ENCODE measurements at regions not wholly inside any gene's neighbourhood (a gene's known extent, or its start where the extent isn't known, plus 50 kb on each side); places are given as distances from the start of the nearest gene placed in this dataset.

GRCh38 chr14:61930101-61930857 lies 168.1 kb downstream of the SNAPC1 start:
- H3K36me3 ChIP-seq (ENCODE audit: control insufficient read depth in 4 of 4, insufficient read depth in 4 of 4, low read length in 4 of 4): no peaks in the 10 kb centered on the region
- no peak for TF ChIP-seq CTCF (IDR thresholded peaks at IDR 0.05; ENCODE audit: control extremely low read depth, extremely low read depth)
- no peaks in the 10 kb centered on the region for H3K27me3 ChIP-seq (ENCODE audit: control insufficient read depth in 3 of 3, insufficient read depth in 3 of 3, low read length in 2 of 3)
- no peak overlapping the region for H3K4me3 ChIP-seq
- H3K9ac ChIP-seq (ENCODE audit: insufficient read depth in 1 of 2, low read length in 2 of 2): no peak overlapping the region
- 87 to 90% methylated on average over 6 of the region's 6 CpGs for WGBS, 2 donors
- peaks cover 0 to 10% (median under 1%) of the 10 kb centered on the region in 5 donors for H3K4me1 ChIP-seq (ENCODE audit: control insufficient read depth in 5 of 5, insufficient read depth in 5 of 5, low read length in 5 of 5)
- ATAC-seq (ENCODE audit: insufficient read depth, low FRiP score) (no peak), DNase-seq (no peak)
- no peaks in the 10 kb centered on the region for H3K9me3 ChIP-seq (ENCODE audit: control insufficient read depth in 4 of 4, insufficient read depth in 3 of 4, low read length in 3 of 4)
- no peak overlapping the region for H3K27ac ChIP-seq (ENCODE audit: low read depth in 1 of 2, low read length in 1 of 2)

GRCh38 chr14:61932974-61933373 lies 170.8 kb downstream of the SNAPC1 start:
- no peaks in the 10 kb centered on the region for H3K36me3 ChIP-seq (ENCODE audit: control insufficient read depth in 4 of 4, insufficient read depth in 4 of 4, low read length in 4 of 4)
- no peaks in the 10 kb centered on the region for H3K9me3 ChIP-seq (ENCODE audit: control insufficient read depth in 4 of 4, insufficient read depth in 3 of 4, low read length in 3 of 4)
- ATAC-seq (ENCODE audit: insufficient read depth, low FRiP score) (no peak), DNase-seq (no peak)
- H3K9ac ChIP-seq (ENCODE audit: insufficient read depth in 1 of 2, low read length in 2 of 2): no peak overlapping the region
- H3K4me1 ChIP-seq (ENCODE audit: control insufficient read depth in 5 of 5, insufficient read depth in 5 of 5, low read length in 5 of 5): peaks cover 0 to 13% (median 0%) of the 10 kb centered on the region in 5 donors
- H3K27ac ChIP-seq (ENCODE audit: low read depth in 1 of 2, low read length in 1 of 2): no peak overlapping the region
- TF ChIP-seq CTCF (IDR thresholded peaks at IDR 0.05; ENCODE audit: control extremely low read depth, extremely low read depth): no peak
- WGBS, 2 donors: 77 to 85% methylated on average over 4 of the region's 4 CpGs
- no peaks in the 10 kb centered on the region for H3K27me3 ChIP-seq (ENCODE audit: control insufficient read depth in 3 of 3, insufficient read depth in 3 of 3, low read length in 2 of 3)
- no peak overlapping the region for H3K4me3 ChIP-seq

- WGBS, 2 donors: 63 to 71% methylated on average over 3 of the region's 3 CpGs
- Histone ChIP-seq H3K36me3 (ENCODE audit: control insufficient read depth in 4 of 4, insufficient read depth in 4 of 4, low read length in 4 of 4) (no peaks in the 10 kb centered on the region), H3K9ac (ENCODE audit: insufficient read depth in 1 of 2, low read length in 2 of 2) (no peak overlapping the region), H3K4me3 (no peak overlapping the region), H3K9me3 (ENCODE audit: control insufficient read depth in 4 of 4, insufficient read depth in 3 of 4, low read length in 3 of 4) (no peaks in the 10 kb centered on the region), H3K4me1 (ENCODE audit: control insufficient read depth in 5 of 5, insufficient read depth in 5 of 5, low read length in 5 of 5) (peaks cover 0 to 10% (median 0%) of the 10 kb centered on the region in 5 donors), H3K27me3 (ENCODE audit: control insufficient read depth in 3 of 3, insufficient read depth in 3 of 3, low read length in 2 of 3) (no peaks in the 10 kb centered on the region), H3K27ac (ENCODE audit: low read depth in 1 of 2, low read length in 1 of 2) (no peak overlapping the region)
- ATAC-seq (ENCODE audit: insufficient read depth, low FRiP score) (no peak), DNase-seq (no peak)
- no peak for TF ChIP-seq CTCF (IDR thresholded peaks at IDR 0.05; ENCODE audit: control extremely low read depth, extremely low read depth)
Observed at GRCh38 chr14:61934385-61934784, 172.2 kb downstream of the SNAPC1 start.
